ENCODE measurements at regions not wholly inside any gene's neighbourhood (a gene's known extent, or its start where the extent isn't known, plus 50 kb on each side); places are given as distances from the start of the nearest gene placed in this dataset.
"Not testable (repeated sequence)": the region's sequence is repeated elsewhere in the genome, so short reads cannot be mapped to it uniquely, and the experiment has no call there.

DNA sequence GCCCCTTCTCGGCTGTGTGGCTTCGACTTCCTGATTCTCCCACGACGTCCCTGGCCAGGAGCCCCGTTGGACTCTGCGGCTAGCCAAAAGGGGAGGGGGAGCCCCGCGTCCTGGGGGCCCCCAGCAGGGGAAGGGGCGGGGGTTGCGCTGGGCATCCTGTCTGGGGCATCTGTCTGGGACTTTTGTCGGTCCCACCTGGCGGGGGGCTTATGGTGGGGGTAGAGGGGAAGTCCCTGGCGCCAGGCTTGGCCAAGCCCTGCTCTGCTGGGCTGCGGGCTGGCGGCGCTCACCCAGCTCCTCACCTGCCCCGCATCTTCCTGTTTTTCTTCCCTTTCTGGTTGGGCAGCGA is 142.7 kb upstream of the EEF2KMT start:
- TF ChIP-seq ZNF274 (IDR thresholded peaks at IDR 0.05; ENCODE audit: low read depth, low read length); YY1 (IDR thresholded peaks at IDR 0.05; ENCODE audit: insufficient read depth, insufficient read length): not testable (repeated sequence)
